Esophagus squamous epithelium (tissue), 5 donors: ENCODE measurements at regions not wholly inside any gene's neighbourhood (a gene's known extent, or its start where the extent isn't known, plus 50 kb on each side); places are given as distances from the start of the nearest gene placed in this dataset.
A peak's percentile ranks its signal among the peaks of the same experiment; 100 is the strongest.

ENCODE experiments used
- DNase-seq: peaks from one replicate; lab custom pipeline; 2025; lab: John Stamatoyannopoulos, UW
- H3K27ac ChIP-seq, 4 donors: fragments of 200-600 bp; sonication (generic); one replicate each; pipeline ENCODE4 v1.5.1; 2016 to 2019; ENCODE audit warnings: mild to moderate bottlenecking in 1 of 4
- H3K27me3 ChIP-seq, 4 donors: fragments of 200-600 bp; sonication (generic); 1 replicate in 3 of 4; 2 replicates in 1 of 4; pipeline versions ENCODE4 v1.5.1 to v1.6.0; 2017 to 2021; ENCODE audit warnings: antibody characterized with exemption in 1 of 4
- H3K36me3 ChIP-seq, 3 donors: fragments of 200-600 bp; sonication (generic); one replicate each; pipeline ENCODE4 v1.5.1; 2016 to 2019
- H3K4me1 ChIP-seq, 3 donors: fragments of 200-600 bp; sonication (generic); one replicate each; pipeline ENCODE4 v1.5.1; 2017 to 2019
- H3K4me3 ChIP-seq, 4 donors: fragments of 200-600 bp; sonication (generic); 1 replicate in 3 of 4; 2 replicates in 1 of 4; pipeline ENCODE4 v1.5.1; 2016 to 2019; ENCODE audit warnings: mild to moderate bottlenecking in 2 of 4, moderate library complexity in 1 of 4
- H3K9me3 ChIP-seq, 3 donors: fragments of 200-600 bp; sonication (generic); one replicate each; pipeline ENCODE4 v1.5.1; 2016 to 2019
- CTCF ChIP-seq, 6 experiments: fragments of 450-650 bp in 4 of 6; fragments of 200-600 bp in 2 of 6; sonication (generic) in 2 of 6; IDR thresholded peaks; one replicate each; pipeline ENCODE4 v1.5.1; 2016 to 2019; ENCODE audit warnings: antibody characterized with exemption in 6 of 6, mild to moderate bottlenecking in 4 of 6, moderate library complexity in 4 of 6
- POLR2A ChIP-seq, 4 donors: fragments of 450-650 bp; IDR thresholded peaks; one replicate each; pipeline ENCODE4 v1.6.1; 2017; ENCODE audit warnings: antibody characterized with exemption in 4 of 4, mild to moderate bottlenecking in 4 of 4, moderate library complexity in 3 of 4
- WGBS, 2 donors: methylation state at CpG; one replicate each; pipeline ENCODE4 v1.1.5; 2018; 5-methylcytosine and 5-hydroxymethylcytosine counted together
- intact Hi-C: fragments of 100-400 bp; cut with DNase I; formaldehyde crosslinking; loops from one replicate; pipeline ENCODE4 v1.15.0; 2022
- donor health status: DM: yes; HTN: yes; CAD: no.

GRCh38 chr4:100312615-100313350 is 122.5 kb upstream of the DDIT4L start:
- WGBS, 2 donors: 64 to 68% methylated on average over 2 of the region's 2 CpGs
- peaks cover 0 to 23% (median 0%) of the 10 kb centered on the region in 3 donors for H3K4me1 ChIP-seq
- no peaks in the 10 kb centered on the region for H3K27me3 ChIP-seq
- no peaks in the 10 kb centered on the region for H3K36me3 ChIP-seq
- H3K27ac ChIP-seq: no peak overlapping the region
- TF ChIP-seq CTCF (IDR thresholded peaks at IDR 0.05) (no peak), POLR2A (IDR thresholded peaks at IDR 0.05) (no peak)
- DNase-seq: no peak
- no peak overlapping the region for H3K4me3 ChIP-seq
- intact Hi-C loops: no loop called here
- no peaks in the 10 kb centered on the region for H3K9me3 ChIP-seq

- intact Hi-C loops: no loop called here
- WGBS, 2 donors: 85 to 91% methylated on average over 3 of the region's 3 CpGs
- Histone ChIP-seq H3K27ac (no peak overlapping the region), H3K9me3 (no peaks in the 10 kb centered on the region), H3K27me3 (no peaks in the 10 kb centered on the region), H3K36me3 (no peaks in the 10 kb centered on the region), H3K4me3 (no peak overlapping the region), H3K4me1 (peaks cover 0 to 13% (median 0%) of the 10 kb centered on the region in 3 donors)
- TF ChIP-seq CTCF (IDR thresholded peaks at IDR 0.05) (peak in 2 of 6 experiments; percentile 9 to 43), POLR2A (IDR thresholded peaks at IDR 0.05) (no peak)
- DNase-seq: no peak
Observed at GRCh38 chr4:100311181-100311580, 120.9 kb upstream of the DDIT4L start.

GRCh38 chr4:100306018-100306417 is 115.8 kb upstream of the DDIT4L start:
- TF ChIP-seq CTCF (IDR thresholded peaks at IDR 0.05): no peak
- TF ChIP-seq POLR2A (IDR thresholded peaks at IDR 0.05): no peak
- no peak overlapping the region for H3K27ac ChIP-seq
- no peaks in the 10 kb centered on the region for H3K36me3 ChIP-seq
- H3K4me1 ChIP-seq: peaks cover 0 to 19% (median 0%) of the 10 kb centered on the region in 3 donors
- intact Hi-C loops: no loop called here
- H3K9me3 ChIP-seq: no peaks in the 10 kb centered on the region
- no peak overlapping the region for H3K4me3 ChIP-seq
- H3K27me3 ChIP-seq: no peaks in the 10 kb centered on the region
- DNase-seq: no peak

GRCh38 chr4:100302061-100303026 is 112.1 kb upstream of the DDIT4L start:
- no peak for DNase-seq
- Histone ChIP-seq H3K36me3 (no peaks in the 10 kb centered on the region), H3K27me3 (no peaks in the 10 kb centered on the region), H3K9me3 (no peaks in the 10 kb centered on the region), H3K4me3 (no peak overlapping the region), H3K27ac (no peak overlapping the region), H3K4me1 (peaks cover 0 to 42% (median 7%) of the 10 kb centered on the region in 3 donors)
- 87 to 88% methylated on average over 8 of the region's 9 CpGs for WGBS, 2 donors
- intact Hi-C loops: no loop called here
- TF ChIP-seq POLR2A (IDR thresholded peaks at IDR 0.05): no peak
- no peak for TF ChIP-seq CTCF (IDR thresholded peaks at IDR 0.05)
